ACC112 (cell line): ENCODE measurements at regions not wholly inside any gene's neighbourhood (a gene's known extent, or its start where the extent isn't known, plus 50 kb on each side); places are given as distances from the start of the nearest gene placed in this dataset.

Source experiments
- H2AFZ ChIP-seq: fragments of 200-600 bp; sonication (generic); one replicate; pipeline ENCODE4 v1.6.0; 2017; ENCODE audit warnings: antibody characterized with exemption, low read length; ENCODE audit not compliant: unreplicated experiment
- H3K27ac ChIP-seq: fragments of 200-600 bp; sonication (generic); 2 replicates; pipeline ENCODE4 v1.5.1; 2014; ENCODE audit warnings: low read depth, mild to moderate bottlenecking, antibody characterized with exemption, low read length, moderate library complexity
- H3K27me3 ChIP-seq: fragments of 200-600 bp; sonication (generic); 2 replicates; pipeline ENCODE4 v1.6.1; 2014; ENCODE audit warnings: mild to moderate bottlenecking, antibody characterized with exemption, low read length, moderate library complexity, mixed read lengths; ENCODE audit not compliant: insufficient read depth
- H3K36me3 ChIP-seq: fragments of 200-600 bp; sonication (generic); 2 replicates; pipeline ENCODE4 v1.6.1; 2016; ENCODE audit warnings: mild to moderate bottlenecking, antibody characterized with exemption, low read length, moderate library complexity, mixed read lengths; ENCODE audit not compliant: insufficient read depth
- H3K4me1 ChIP-seq: fragments of 200-600 bp; sonication (generic); one replicate; pipeline ENCODE4 v1.6.1; 2016; ENCODE audit warnings: low read length, mixed read lengths; ENCODE audit not compliant: insufficient read depth, unreplicated experiment, control insufficient read depth
- H3K4me3 ChIP-seq: fragments of 200-600 bp; sonication (generic); 2 replicates; pipeline ENCODE4 v1.5.1; 2014; ENCODE audit warnings: mild to moderate bottlenecking, low read depth, low read length
- H3K79me2 ChIP-seq: fragments of 200-600 bp; sonication (generic); one replicate; pipeline ENCODE4 v1.6.0; 2016; ENCODE audit warnings: low read length; ENCODE audit not compliant: control insufficient read depth, unreplicated experiment, insufficient read depth

- no peaks in the 10 kb centered on the region for H3K4me1 ChIP-seq
- no peak overlapping the region for H2AFZ ChIP-seq
- no peak overlapping the region for H3K27ac ChIP-seq
- H3K4me3 ChIP-seq = no peak overlapping the region
- H3K79me2 ChIP-seq = no peaks in the 10 kb centered on the region
- no peaks in the 10 kb centered on the region for H3K36me3 ChIP-seq
- no peaks in the 10 kb centered on the region for H3K27me3 ChIP-seq
These were observed 120.8 kb upstream of the ZNF648 start for GRCh38 chr1:182182311-182182710.

GRCh38 chr1:182181167-182181572 is 119.7 kb upstream of the ZNF648 start:
- Histone ChIP-seq H3K36me3 (no peaks in the 10 kb centered on the region), H3K4me3 (no peak overlapping the region), H3K27ac (no peak overlapping the region), H3K4me1 (no peaks in the 10 kb centered on the region), H3K27me3 (no peaks in the 10 kb centered on the region), H2AFZ (no peak overlapping the region), H3K79me2 (no peaks in the 10 kb centered on the region)

DNA sequence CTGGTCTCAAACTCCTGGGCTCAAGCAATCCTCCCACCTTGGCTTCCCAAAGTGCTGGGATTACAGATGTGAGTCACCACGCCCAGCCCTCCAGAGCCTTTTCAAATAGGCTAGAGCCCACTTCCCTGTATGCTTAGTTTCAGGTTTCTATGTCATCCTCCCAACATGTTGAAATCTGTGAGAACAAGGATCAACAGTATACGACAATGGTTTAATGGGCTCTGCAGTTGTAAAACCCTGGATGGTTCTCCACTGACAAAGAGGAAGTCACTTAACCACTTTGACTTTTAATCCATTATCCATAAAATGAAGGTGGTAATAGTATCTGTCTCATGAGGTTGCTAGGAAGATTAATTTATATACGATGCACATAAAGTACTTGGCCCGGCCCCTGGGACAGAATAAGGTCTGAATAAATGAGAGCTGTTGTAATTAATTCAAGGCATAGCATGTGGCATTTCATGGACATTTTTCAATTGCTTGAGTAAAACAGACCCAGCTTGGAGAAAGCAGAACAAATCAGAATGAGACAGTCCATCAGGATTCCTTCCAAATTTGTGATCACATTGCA is 113.9 kb upstream of the ZNF648 start:
- H3K27ac ChIP-seq = no peak overlapping the region

DNA sequence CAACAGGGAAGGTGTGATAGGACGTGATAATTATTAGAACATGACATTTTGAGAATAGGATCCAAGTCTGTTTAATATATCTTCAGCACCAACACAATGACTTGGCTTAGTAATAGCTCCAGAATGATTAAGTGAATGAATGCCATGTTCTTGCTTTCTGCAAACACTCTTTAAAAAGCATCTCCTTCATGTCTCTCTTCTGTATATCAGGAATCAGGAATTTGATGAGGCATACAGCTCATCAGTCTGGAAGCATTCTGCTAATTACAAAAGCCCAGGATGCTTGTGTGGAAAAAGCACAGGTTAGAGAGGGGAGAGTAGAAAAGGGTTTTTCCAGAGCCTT is 113.0 kb upstream of the ZNF648 start:
- Histone ChIP-seq H3K27ac (no peak overlapping the region), H3K4me3 (no peak overlapping the region), H3K79me2 (no peaks in the 10 kb centered on the region), H2AFZ (no peak overlapping the region), H3K27me3 (no peaks in the 10 kb centered on the region), H3K36me3 (no peaks in the 10 kb centered on the region), H3K4me1 (no peaks in the 10 kb centered on the region)

More for the DNA sequence above, 113.9 kb upstream of the ZNF648 start:
- Histone ChIP-seq H3K79me2 (no peaks in the 10 kb centered on the region), H3K4me3 (no peak overlapping the region), H2AFZ (no peak overlapping the region), H3K4me1 (no peaks in the 10 kb centered on the region), H3K27me3 (no peaks in the 10 kb centered on the region), H3K36me3 (no peaks in the 10 kb centered on the region)

DNA sequence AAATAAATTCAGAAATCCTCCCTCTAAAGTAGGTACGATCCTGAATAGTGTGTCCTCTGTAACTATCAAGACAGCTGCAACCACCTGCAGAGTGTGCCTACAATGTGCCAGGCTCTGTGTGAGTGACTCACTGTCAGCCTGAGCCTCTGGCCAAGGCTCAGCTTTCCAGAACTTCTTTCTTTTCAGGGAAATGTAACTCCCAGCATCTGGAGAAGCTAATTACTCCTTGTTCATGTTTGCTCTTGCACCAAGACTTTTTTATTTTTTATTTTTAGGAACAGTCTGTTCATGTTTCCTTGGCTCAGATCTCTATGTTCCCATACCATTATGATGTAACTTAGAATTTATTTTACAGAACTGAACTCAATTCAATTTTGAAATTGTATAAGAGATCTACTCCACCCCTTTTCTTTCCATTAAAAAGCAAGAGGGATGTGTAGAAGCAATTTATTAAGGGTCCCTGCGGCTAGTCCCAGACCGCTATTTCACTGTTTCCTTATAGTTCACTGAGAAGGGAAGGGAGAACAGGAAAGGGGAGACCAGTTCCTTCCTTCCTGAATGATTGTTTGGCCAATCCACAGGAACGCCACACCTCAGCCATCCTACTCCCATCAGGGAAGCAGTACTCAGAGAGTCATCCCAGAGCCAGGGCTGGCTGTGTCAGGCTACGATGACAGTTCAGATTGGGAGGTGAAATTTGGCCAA is 112.4 kb upstream of the ZNF648 start:
- Histone ChIP-seq H2AFZ (no peak overlapping the region), H3K79me2 (no peaks in the 10 kb centered on the region), H3K36me3 (no peaks in the 10 kb centered on the region), H3K27me3 (no peaks in the 10 kb centered on the region), H3K27ac (no peak overlapping the region), H3K4me3 (no peak overlapping the region), H3K4me1 (no peaks in the 10 kb centered on the region)

GRCh38 chr1:182172699-182173098 is 111.2 kb upstream of the ZNF648 start:
- Histone ChIP-seq H3K27me3 (no peaks in the 10 kb centered on the region), H3K36me3 (no peaks in the 10 kb centered on the region), H3K4me3 (no peak overlapping the region), H3K27ac (no peak overlapping the region), H2AFZ (no peak overlapping the region), H3K79me2 (no peaks in the 10 kb centered on the region), H3K4me1 (no peaks in the 10 kb centered on the region)

DNA sequence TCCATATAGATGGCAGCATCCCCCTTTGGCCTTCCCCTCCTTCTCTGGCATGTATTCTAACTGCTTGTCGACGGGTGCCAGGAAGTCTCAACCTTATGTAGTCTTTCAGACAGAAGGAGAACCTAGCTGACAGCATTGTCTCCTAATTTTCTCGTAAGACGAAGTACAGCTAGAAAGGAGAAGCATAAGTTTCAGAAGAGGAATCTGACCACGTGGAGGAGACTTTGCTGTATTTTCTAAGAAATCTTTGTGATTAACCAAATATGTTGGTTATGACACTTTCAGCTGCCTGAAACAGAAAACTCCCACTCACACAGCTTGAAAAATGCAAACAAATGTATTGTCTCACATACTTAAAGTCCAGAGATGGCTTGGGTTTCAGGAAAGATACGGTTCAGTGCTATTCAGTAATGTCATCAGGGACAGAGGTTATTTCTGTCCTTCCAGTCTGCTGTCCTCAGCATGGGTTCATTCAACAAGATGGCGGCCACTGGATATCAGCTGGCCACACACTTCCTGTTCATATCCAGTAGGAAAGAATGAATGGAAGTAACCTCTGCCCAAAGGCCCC is 109.5 kb upstream of the ZNF648 start:
- no peak overlapping the region for H2AFZ ChIP-seq
- no peaks in the 10 kb centered on the region for H3K79me2 ChIP-seq

GRCh38 chr1:182169203-182169602 is 107.7 kb upstream of the ZNF648 start:
- Histone ChIP-seq H3K79me2 (no peaks in the 10 kb centered on the region), H3K27ac (no peak overlapping the region), H3K4me1 (no peaks in the 10 kb centered on the region), H3K36me3 (no peaks in the 10 kb centered on the region), H2AFZ (no peak overlapping the region), H3K27me3 (no peaks in the 10 kb centered on the region), H3K4me3 (no peak overlapping the region)

More for the DNA sequence above, 109.5 kb upstream of the ZNF648 start:
- Histone ChIP-seq H3K4me1 (no peaks in the 10 kb centered on the region), H3K27me3 (no peaks in the 10 kb centered on the region), H3K36me3 (no peaks in the 10 kb centered on the region), H3K27ac (no peak overlapping the region), H3K4me3 (no peak overlapping the region)

DNA sequence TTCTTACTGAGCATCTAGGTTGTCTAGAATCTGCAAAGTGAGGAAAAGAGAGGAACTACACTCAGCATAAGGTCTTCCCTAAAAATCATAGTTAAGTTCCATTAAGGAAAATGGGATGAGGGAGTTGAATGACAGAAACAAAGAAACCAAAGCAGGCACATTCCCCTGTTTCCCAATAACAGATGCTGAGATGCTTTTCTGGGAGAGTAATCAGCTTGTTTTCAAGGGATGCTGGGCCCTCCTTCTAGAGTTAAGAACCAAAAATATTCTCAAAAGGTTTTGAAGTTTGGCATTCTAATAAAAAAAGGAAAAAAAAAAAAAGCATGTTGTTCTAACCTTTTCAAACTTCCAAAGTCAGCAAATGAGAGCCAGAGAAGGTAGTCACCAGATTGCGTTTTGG is 105.2 kb upstream of the ZNF648 start:
- no peak overlapping the region for H2AFZ ChIP-seq
- no peaks in the 10 kb centered on the region for H3K79me2 ChIP-seq
- no peaks in the 10 kb centered on the region for H3K36me3 ChIP-seq
- no peaks in the 10 kb centered on the region for H3K27me3 ChIP-seq
- no peak overlapping the region for H3K27ac ChIP-seq
- no peaks in the 10 kb centered on the region for H3K4me1 ChIP-seq
- H3K4me3 ChIP-seq = no peak overlapping the region

DNA sequence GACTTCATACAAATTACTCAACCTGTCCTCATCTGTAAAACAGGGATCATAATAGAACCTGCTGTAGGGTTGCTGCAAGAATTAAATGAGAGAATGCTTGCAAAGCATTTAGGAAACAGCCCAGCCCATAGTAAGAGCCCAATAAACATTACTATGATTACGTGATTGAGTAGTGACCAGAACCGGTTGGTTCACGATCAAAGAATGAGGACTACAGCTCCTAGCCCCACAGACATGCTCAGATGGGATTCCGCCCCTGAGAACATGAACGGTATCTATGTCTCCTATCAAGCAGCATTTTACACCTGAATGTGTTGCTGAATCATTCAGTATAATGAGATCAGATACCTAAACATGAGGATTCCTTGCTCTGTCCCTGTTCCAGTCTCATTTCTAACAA is 104.8 kb upstream of the ZNF648 start:
- no peak overlapping the region for H2AFZ ChIP-seq
- no peaks in the 10 kb centered on the region for H3K36me3 ChIP-seq
- H3K4me1 ChIP-seq = no peaks in the 10 kb centered on the region
- H3K27ac ChIP-seq = no peak overlapping the region
- H3K4me3 ChIP-seq = no peak overlapping the region
- H3K27me3 ChIP-seq = no peaks in the 10 kb centered on the region
- H3K79me2 ChIP-seq = no peaks in the 10 kb centered on the region

- Histone ChIP-seq H3K36me3 (no peaks in the 10 kb centered on the region), H2AFZ (no peak overlapping the region), H3K79me2 (no peaks in the 10 kb centered on the region), H3K27ac (no peak overlapping the region), H3K27me3 (no peaks in the 10 kb centered on the region), H3K4me3 (no peak overlapping the region), H3K4me1 (no peaks in the 10 kb centered on the region)
These were observed 102.8 kb upstream of the ZNF648 start for GRCh38 chr1:182164273-182164672.
